Right lobe of liver (tissue), 4 donors: ENCODE measurements at regions not wholly inside any gene's neighbourhood (a gene's known extent, or its start where the extent isn't known, plus 50 kb on each side); places are given as distances from the start of the nearest gene placed in this dataset.

ENCODE experiments used
- CTCF ChIP-seq, 4 donors: fragments of 200-600 bp in 3 of 4; fragments of 450-650 bp in 1 of 4; IDR thresholded peaks; one replicate each; pipeline versions ENCODE4 v1.5.1 to v1.8.0; 2016 to 2022; ENCODE audit warnings: antibody characterized with exemption in 4 of 4, mild to moderate bottlenecking in 2 of 4
- POLR2A ChIP-seq: fragments of 450-650 bp; IDR thresholded peaks from one replicate; pipeline ENCODE4 v1.6.1; 2017; ENCODE audit warnings: antibody characterized with exemption, mild to moderate bottlenecking
- donor health status: DM: no; HTN: no; CAD: no.
- donor health status: DM: no; HTN: no; CAD: no.
- donor health status: DM: no; HTN: yes; CAD: no.

GRCh38 chr11:79616392-79616851, 175.6 kb upstream of the TENM4 start:
- TF ChIP-seq POLR2A, result no peak
- TF ChIP-seq CTCF (IDR thresholded peaks at IDR 0.05), result no peak
